ENCODE measurements at regions not wholly inside any gene's neighbourhood (a gene's known extent, or its start where the extent isn't known, plus 50 kb on each side); places are given as distances from the start of the nearest gene placed in this dataset.
"Not testable (repeated sequence)": the region's sequence is repeated elsewhere in the genome, so short reads cannot be mapped to it uniquely, and the experiment has no call there.

DNA sequence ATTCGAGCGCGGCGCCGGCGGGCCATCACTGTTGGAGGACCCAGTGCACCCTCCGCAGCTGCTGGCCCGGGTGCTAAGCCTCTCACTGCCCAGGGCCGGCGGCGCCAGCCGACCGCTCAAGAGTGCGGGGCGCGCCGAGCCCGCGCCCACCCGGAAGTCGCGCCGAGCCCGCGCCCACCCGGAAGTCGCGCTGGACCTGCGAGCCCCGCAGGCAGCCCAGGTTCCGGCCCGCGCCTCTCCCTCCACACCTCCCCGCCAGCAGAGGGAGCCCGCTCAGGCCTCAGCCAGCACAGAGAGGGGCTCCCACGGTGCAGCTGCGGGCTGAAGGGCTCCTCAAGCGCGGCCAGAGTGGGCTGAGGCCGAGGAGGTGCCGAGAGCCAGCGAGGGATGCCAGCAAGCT lies 170.8 kb downstream of the GTF2H2C_2 start:
- H3K27ac ChIP-seq (ENCODE audit: low read depth, low read length); H3K36me3 Mint-ChIP-seq; H3K9me3 Mint-ChIP-seq; H3K4me1 Mint-ChIP-seq; ATAC-seq; H3K27ac Mint-ChIP-seq; H3K27me3 ChIP-seq (ENCODE audit: control insufficient read depth in 2 of 2, insufficient read depth in 2 of 2, low read length in 2 of 2); H3K27me3 Mint-ChIP-seq; H3K4me3 Mint-ChIP-seq; H3K4me1 ChIP-seq (ENCODE audit: control insufficient read depth in 2 of 2, insufficient read depth in 2 of 2, low read length in 2 of 2); H3K9me3 ChIP-seq (ENCODE audit: control insufficient read depth in 2 of 3, low read length in 3 of 3); CTCF ChIA-PET; POLR2A ChIA-PET; intact Hi-C loops (cut with micrococcal nuclease); H3K4me3 ChIP-seq (ENCODE audit: low read length); H3K36me3 ChIP-seq (ENCODE audit: control insufficient read depth in 2 of 3, insufficient read depth in 3 of 3, low read length in 3 of 3): not testable (repeated sequence)
- peak in 7 of 9 donors; percentile 13 to 61 (median 17) for DNase-seq
